ELF-1 (cell line): ENCODE measurements at regions not wholly inside any gene's neighbourhood (a gene's known extent, or its start where the extent isn't known, plus 50 kb on each side); places are given as distances from the start of the nearest gene placed in this dataset.

Experiments
- DNase-seq: peaks from one replicate; pipeline ENCODE4 v3.0.0-alpha.2; 2016; ENCODE audit warnings: low read depth, low spot score

DNA sequence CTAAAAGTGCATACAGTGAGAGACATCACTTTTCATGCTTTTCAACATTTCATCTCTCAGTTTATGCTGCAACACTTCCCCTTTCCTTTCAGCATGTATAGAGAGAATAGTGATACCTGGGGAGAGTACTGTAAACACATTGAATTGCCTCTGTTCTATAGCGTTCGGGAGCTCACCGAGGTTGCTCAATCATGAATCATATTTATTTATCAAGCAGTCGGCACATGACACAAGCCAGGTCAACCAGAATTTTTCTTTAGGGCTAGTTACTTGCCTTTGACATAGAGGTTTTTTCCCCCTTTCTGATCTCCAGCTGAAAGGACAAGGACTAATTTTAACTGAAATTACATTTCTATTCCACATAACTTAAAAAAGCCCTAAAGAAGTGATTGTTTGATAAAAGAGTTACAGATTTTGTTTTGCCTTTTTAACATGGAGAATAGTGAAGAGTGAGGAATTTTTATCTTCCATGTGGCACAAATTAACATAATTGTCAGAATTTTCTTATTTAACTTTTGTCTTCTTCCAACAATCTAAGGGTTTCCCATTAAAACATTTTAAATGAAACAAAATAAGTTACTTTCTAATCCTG is 690.9 kb upstream of the TMEFF2 start:
- no peak for DNase-seq

DNA sequence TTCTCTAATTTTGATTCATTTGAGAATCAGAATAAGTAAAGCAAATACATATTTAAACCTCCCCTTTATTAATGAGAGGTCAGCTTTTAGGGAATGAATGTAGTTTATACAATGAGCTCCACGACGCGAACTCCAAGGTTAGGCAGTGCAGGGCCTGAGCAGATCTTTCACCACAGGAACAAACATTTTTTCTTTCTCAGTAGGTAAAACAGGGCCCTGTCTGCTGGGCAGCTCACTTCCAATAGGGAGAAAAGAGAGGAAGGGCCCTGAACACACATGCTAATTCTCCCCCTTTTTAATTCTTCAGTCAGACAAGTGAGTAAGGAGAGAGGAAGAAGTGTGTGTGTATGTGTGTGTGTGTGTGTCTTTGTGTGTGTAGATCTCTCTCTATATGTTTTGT is 682.4 kb upstream of the TMEFF2 start:
- DNase-seq, result no peak

DNA sequence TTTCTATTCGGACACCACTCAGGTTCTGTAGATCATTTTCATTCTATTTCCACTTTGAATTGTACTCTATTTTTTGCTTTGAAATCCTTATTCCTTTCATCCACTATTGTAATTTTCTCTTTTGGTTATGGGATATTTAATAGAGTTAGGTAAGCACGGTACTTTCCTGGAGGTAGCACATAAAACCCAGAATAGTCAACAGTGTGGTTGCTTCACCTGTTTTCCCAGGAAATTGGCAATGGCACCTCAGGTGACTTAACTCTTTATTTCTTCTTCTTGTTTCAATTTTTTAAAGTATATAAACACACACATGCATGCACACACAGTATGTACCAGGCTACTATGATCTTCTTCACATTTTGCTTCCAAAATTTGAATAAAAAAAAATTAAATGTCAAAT is 682.0 kb upstream of the TMEFF2 start:
- no peak for DNase-seq

DNA sequence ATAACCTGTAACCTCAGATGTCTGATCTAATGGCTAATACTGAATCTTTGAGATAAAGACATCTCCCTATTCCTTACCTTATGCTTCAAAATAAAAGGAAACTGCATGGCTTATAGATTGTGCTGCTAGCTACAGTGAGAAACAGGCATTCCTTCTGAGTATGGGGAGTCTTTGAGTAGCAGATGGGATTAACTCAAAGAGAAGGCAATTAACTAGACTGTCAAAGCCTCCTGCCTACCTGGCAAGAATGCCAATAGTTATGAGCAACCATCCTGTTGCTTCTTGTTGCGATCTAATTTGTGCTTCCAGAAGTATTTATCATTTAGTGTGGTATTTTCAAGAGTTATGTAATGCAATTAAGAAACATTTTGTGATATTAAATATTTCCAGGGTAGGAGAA is 660.0 kb upstream of the TMEFF2 start:
- DNase-seq, result no peak

- no peak for DNase-seq
These were observed 659.3 kb upstream of the TMEFF2 start for GRCh38 chr2:192854031-192854430.

DNA sequence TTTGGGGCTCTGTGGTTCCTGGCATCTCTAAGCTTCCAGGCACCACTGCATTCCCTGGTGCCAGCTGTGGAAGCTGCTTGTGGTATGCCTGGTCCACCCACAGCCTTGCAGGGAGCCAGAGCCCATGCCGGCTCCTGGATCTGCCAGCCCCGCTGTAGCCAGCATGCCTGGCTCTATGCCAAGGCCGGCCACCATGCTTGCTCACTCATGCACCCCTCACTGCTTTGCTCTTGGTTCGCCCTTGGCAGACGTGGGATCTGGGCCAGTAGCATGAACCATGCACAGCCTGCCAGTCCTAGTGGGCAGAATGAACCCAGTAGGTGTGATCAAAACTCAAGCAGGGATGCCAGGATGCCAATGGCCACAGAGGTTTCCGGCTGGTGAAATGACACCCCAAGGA is 634.2 kb upstream of the TMEFF2 start:
- no peak for DNase-seq

DNA sequence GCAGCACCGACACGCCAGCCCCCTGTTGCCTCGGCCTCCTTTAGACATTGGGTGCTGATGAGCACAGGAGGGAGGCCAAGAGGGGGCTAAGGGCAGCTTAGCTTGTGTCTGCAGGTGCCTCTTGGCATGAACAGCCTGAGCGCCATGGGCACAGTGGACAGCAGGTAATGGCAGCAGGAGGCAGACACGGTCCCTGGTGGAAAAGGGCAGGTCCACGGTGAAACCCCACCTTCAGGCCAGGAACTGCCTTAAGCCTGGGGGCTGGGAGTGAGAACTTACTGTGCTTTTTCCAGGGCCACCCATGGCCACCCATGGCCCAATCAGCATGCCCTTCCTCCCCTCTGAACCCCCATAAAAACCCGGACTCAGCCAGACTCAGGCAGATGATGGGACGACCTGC is 633.4 kb upstream of the TMEFF2 start:
- DNase-seq, result no peak

DNA sequence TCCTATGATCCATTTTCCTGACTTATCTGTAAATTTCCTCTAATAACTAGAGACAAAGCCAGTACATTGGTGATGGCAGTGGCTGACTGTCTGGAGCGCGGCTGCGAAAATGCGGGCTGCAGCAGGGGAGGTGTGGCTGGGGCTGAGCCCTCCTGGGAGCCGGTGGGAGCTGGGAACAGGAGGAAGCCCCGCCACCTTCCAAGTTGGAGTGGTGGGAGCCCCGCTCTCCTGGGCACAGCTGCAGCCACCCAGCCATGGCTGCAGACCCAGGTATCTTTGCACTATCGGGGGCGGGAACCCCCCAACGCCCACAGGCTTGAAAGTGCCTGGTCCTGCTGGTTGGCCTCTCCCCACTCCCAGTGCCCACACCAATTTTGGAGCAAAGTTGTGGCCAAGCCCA is 633.0 kb upstream of the TMEFF2 start:
- DNase-seq, result no peak

DNA sequence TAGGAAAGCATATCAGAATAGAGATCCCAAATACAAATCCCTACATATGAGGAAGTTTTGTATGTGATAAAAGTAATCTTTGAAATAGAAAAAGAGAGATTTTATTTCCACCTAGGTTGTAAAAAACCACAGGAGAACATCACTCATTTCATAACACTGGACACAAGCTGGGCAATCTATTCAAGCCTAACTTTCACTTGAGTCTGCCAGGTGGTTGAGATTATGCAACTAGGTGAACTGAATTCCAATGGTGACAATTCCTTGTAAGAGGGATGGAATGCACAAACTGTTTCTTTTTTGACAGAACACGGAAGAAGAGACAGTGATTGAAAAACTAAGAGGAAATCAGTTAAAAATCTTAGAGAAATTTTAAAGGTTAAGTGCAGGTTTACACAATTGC is 619.6 kb upstream of the TMEFF2 start:
- DNase-seq, result no peak

- DNase-seq, result no peak
These were observed 618.6 kb upstream of the TMEFF2 start for GRCh38 chr2:192813341-192813740.

DNA sequence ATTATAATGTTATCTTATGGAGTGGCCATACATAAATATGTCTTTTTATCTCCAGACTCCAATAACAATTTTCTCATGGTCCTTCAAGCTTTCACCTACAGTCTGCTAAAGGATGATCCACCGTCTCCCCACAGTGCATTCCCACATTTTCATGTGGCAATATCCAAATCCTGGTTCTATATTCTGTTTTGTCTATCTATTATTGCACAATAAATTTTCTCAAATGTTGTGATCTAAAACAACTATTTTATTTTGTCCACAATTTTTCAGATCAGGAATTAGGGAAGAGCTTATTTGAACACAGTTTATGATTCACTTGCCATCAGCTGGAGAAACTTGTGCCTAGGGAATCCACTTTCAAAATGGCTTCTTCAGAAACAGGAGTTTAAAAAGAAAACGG is 614.4 kb upstream of the TMEFF2 start:
- no peak for DNase-seq

- no peak for DNase-seq
These were observed 588.9 kb upstream of the TMEFF2 start for GRCh38 chr2:192783643-192784042.

- no peak for DNase-seq
These were observed 580.9 kb upstream of the TMEFF2 start for GRCh38 chr2:192775459-192776262.

DNA sequence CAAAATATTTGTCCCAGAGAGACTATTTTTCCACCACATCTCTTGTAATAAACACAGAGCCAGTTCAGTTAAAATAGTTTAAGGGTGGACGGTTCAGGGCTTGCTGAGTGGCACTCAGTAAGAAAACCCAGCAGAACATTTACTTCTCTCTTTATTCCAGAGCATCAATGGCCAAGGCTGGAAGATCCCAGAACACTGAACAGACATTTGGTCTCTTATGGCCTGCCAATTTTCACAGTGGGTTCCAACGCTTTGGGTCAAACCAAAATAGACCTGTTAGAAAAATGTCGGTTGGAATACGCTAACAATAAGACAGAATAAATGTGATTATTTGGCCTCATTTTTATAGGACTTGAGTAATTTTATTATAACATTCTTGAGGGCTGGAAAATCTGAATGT is 580.3 kb upstream of the TMEFF2 start:
- DNase-seq, result no peak

DNA sequence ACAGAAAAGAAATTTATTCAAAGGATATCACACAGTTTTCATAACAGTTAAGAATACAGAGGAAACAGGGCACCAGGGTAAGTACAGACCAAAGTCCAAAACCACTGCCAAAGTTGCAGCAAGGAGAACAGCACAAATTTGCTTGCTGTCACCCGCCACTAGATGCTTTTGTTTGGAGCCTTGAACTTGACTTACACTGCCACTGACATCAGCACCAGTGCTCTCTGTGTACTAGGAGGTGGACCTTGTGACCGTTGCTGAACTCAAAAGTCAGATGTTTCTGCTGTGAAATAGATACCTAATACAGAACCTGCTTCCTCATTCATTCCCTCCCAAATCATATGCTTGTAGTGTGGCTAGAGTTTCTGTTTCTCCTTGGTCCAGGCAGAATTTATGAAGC is 578.3 kb upstream of the TMEFF2 start:
- no peak for DNase-seq

DNA sequence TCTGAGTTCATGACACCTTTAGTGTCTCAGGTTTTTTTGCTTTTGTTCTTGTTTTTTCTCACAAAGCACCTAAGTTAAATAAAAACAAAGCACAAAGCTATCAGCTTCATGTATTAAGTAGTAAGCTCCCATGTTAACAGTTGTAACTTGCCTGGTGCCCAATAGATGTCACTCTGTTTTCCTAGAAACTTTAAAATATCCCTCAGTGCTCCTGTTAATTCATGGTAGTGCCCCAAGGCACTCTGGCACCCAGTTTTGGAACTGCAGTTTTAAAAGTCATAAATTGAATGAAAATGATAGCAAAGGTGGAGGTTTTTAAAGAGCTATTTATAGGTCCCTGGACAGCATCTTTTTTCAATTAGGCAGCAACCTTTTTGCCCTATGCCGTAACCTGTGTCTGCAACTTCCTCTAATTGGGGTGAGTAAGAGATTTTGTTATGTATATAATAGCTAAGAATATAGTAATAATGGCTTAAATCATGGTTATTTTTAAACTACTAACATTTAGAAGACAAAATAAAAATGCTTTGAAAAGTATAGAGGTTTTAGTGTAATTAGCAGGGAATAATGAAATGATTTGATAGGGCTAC is 555.0 kb upstream of the TMEFF2 start:
- peak; percentile 7 for DNase-seq

GRCh38 chr2:192741889-192742288 is 547.2 kb upstream of the TMEFF2 start:
- peak; percentile 10 for DNase-seq

DNA sequence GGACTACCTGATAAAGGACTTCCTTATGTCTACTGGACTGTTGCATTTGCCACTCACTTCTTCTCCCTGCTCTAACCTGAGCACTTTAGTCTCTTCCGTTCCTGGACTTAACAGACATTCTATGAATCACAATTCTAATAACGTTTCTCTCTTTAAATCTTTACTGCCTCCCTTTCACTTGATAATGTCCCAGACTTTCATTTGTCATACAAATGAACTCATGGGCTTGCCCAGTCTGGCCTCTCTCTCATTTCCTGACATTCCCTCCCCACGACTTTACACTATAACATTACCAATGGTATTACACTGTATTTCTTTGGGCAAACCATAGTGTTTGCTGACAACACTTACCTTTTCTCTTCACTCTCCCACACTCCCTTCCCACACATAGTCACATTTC is 540.7 kb upstream of the TMEFF2 start:
- no peak for DNase-seq

DNA sequence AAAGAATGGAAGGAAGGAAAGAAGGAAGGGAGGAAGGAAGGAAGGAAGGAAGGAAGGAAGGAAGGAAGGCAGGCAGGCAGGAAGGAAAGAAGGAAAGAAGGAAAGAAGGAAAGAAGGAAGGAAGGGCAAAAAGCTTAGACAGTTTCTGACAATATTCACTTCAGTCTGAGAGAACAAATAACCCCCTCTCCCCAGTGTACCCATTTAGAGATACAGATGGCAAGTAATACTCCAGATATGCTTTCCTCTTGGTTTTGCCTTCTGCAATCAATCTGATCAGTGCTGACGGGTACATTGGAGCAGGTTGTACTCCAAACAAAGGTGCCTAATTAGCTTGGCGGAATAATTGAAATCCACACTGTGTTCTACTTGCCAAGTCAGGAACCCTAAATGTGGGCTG is 534.6 kb upstream of the TMEFF2 start:
- no peak for DNase-seq

DNA sequence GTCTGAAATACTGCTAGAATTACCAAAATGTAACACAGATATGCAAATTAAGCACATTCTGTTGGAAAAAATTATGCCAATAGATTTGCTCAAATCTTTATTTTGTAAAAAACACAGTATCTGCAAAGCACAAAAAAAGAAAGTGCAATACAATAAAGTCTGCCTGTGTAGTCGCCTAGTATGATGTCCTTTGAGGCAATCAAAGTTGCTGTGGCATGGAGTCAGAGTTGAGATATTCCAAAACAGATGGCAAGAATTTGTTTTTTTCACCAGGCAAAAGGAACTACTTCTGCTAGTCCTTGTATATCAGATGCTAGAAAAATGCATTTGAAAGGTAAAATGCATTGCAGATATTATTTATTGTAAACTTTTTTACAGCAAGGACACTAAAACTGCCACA is 531.3 kb upstream of the TMEFF2 start:
- DNase-seq, result no peak

GRCh38 chr2:192719629-192720028 is 524.9 kb upstream of the TMEFF2 start:
- DNase-seq, result no peak

DNA sequence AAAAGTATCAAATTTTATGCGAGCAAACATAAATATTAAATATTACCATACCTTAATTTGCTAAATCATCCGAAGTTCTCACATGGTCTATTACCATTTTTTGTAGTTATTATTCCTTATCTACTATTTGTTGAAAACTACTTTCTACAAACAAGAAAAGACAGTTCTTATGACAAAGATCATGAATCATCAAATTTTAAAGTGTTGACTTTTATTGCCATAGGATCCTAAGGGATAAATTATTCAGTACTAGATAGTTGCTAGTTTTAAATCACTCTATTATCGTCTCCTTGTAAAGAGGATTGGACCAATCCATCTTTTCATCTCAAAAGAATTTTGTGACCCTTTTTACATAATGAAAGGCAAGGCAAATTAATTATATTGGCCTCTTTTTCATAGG is 523.6 kb upstream of the TMEFF2 start:
- no peak for DNase-seq

GRCh38 chr2:192700934-192701333 is 506.2 kb upstream of the TMEFF2 start:
- no peak for DNase-seq
